Gastroesophageal sphincter (tissue), 4 donors: ENCODE measurements at regions not wholly inside any gene's neighbourhood (a gene's known extent, or its start where the extent isn't known, plus 50 kb on each side); places are given as distances from the start of the nearest gene placed in this dataset.
"Not testable (repeated sequence)": the region's sequence is repeated elsewhere in the genome, so short reads cannot be mapped to it uniquely, and the experiment has no call there.

Experiments
- ATAC-seq: fragments of 150-250 bp; one replicate; pipeline ENCODE4 v1.9.1; 2016; ENCODE audit warnings: mild to moderate bottlenecking, moderate library complexity
- H3K27ac ChIP-seq, 4 donors: fragments of 200-600 bp; sonication (generic) in 3 of 4; 1 replicate in 3 of 4; 2 replicates in 1 of 4; pipeline ENCODE4 v1.5.1; 2016 to 2019
- H3K27me3 ChIP-seq: fragments of 200-600 bp; sonication (generic); one replicate; pipeline ENCODE4 v1.5.1; 2019
- H3K36me3 ChIP-seq, 2 donors: fragments of 200-600 bp; sonication (generic); one replicate each; pipeline ENCODE4 v1.5.1; 2019; ENCODE audit warnings: control low read depth in 1 of 2
- H3K4me1 ChIP-seq, 3 donors: fragments of 200-600 bp; sonication (generic); 1 replicate in 2 of 3; 2 replicates in 1 of 3; pipeline ENCODE4 v1.5.1; 2016 to 2019; ENCODE audit warnings: control low read depth in 2 of 3
- H3K4me3 ChIP-seq, 2 donors: fragments of 200-600 bp; sonication (generic); one replicate each; pipeline ENCODE4 v1.5.1; 2019; ENCODE audit warnings: mild to moderate bottlenecking in 1 of 2, moderate library complexity in 1 of 2
- H3K9me3 ChIP-seq, 3 donors: fragments of 200-600 bp; sonication (generic); one replicate each; pipeline ENCODE4 v1.5.1; 2017 to 2019; ENCODE audit warnings: control low read depth in 2 of 3
- CTCF ChIP-seq, 4 experiments: fragments of 200-600 bp in 2 of 4; fragments of 450-650 bp in 2 of 4; sonication (generic) in 1 of 4; IDR thresholded peaks; one replicate each; pipeline ENCODE4 v1.5.1; 2017 to 2019; ENCODE audit warnings: antibody characterized with exemption in 4 of 4, mild to moderate bottlenecking in 2 of 4, moderate library complexity in 2 of 4
- EP300 ChIP-seq: sonication (generic); formaldehyde crosslinking; IDR thresholded peaks from one replicate; pipeline ENCODE4 v1.6.1; 2017; ENCODE audit warnings: antibody characterized with exemption, mild to moderate bottlenecking
- POLR2A ChIP-seq, 2 donors: fragments of 450-650 bp; IDR thresholded peaks; one replicate each; pipeline ENCODE4 v1.6.1; 2017; ENCODE audit warnings: antibody characterized with exemption in 2 of 2, mild to moderate bottlenecking in 2 of 2, moderate library complexity in 1 of 2
- POLR2AphosphoS5 ChIP-seq: sonication (generic); formaldehyde crosslinking; IDR thresholded peaks from one replicate; pipeline ENCODE4 v1.6.1; 2017; ENCODE audit warnings: antibody characterized with exemption
- WGBS, 2 donors: methylation state at CpG; one replicate each; pipeline ENCODE4 v1.1.5; 2018; ENCODE audit warnings: low coverage in 1 of 2; 5-methylcytosine and 5-hydroxymethylcytosine counted together

- no peak for ATAC-seq
- H3K36me3 ChIP-seq = no peaks in the 10 kb centered on the region
- H3K9me3 ChIP-seq = peaks cover 0 to 17% (median 0%) of the 10 kb centered on the region in 3 donors
- H3K4me3 ChIP-seq = no peak overlapping the region
- H3K27ac ChIP-seq = no peak overlapping the region
- TF ChIP-seq EP300 (no peak), POLR2AphosphoS5 (no peak), CTCF (IDR thresholded peaks at IDR 0.05) (no peak), POLR2A (IDR thresholded peaks at IDR 0.05) (no peak)
- H3K27me3 ChIP-seq = no peaks in the 10 kb centered on the region
- 66 to 94% methylated on average over 2 to 5 of the region's 5 CpGs for WGBS, 2 donors
- H3K4me1 ChIP-seq = no peaks in the 10 kb centered on the region
Measured at GRCh38 chr10:63822496-63822895, 301.3 kb downstream of the REEP3 start.

GRCh38 chr10:63825111-63825510 is 303.9 kb downstream of the REEP3 start:
- no peaks in the 10 kb centered on the region for H3K4me1 ChIP-seq
- no peak overlapping the region for H3K4me3 ChIP-seq
- no peaks in the 10 kb centered on the region for H3K36me3 ChIP-seq
- H3K27ac ChIP-seq = no peak overlapping the region
- H3K9me3 ChIP-seq = peaks cover 0 to 17% (median 0%) of the 10 kb centered on the region in 3 donors
- no peak for ATAC-seq
- TF ChIP-seq CTCF (IDR thresholded peaks at IDR 0.05) = no peak
- TF ChIP-seq EP300 = no peak
- TF ChIP-seq POLR2A (IDR thresholded peaks at IDR 0.05) = no peak
- TF ChIP-seq POLR2AphosphoS5 = no peak
- H3K27me3 ChIP-seq = no peaks in the 10 kb centered on the region

GRCh38 chr10:63825766-63826165 is 304.6 kb downstream of the REEP3 start:
- TF ChIP-seq CTCF (IDR thresholded peaks at IDR 0.05) (no peak), POLR2AphosphoS5 (no peak), POLR2A (IDR thresholded peaks at IDR 0.05) (no peak), EP300 (no peak)
- H3K27me3 ChIP-seq = no peaks in the 10 kb centered on the region
- H3K4me3 ChIP-seq = no peak overlapping the region
- H3K36me3 ChIP-seq = no peaks in the 10 kb centered on the region
- H3K27ac ChIP-seq = no peak overlapping the region
- H3K4me1 ChIP-seq = no peaks in the 10 kb centered on the region
- peaks cover 0 to 17% (median 0%) of the 10 kb centered on the region in 3 donors for H3K9me3 ChIP-seq
- 80 to 85% methylated on average over 5 of the region's 5 CpGs for whole genome bisulfite sequencing, 2 donors
- ATAC-seq = no peak

GRCh38 chr10:63827018-63827417 is 305.8 kb downstream of the REEP3 start:
- H3K4me3 ChIP-seq, ATAC-seq, H3K36me3 ChIP-seq, H3K27me3 ChIP-seq, H3K4me1 ChIP-seq, H3K27ac ChIP-seq: not testable (repeated sequence)
- peaks cover 0 to 17% (median 0%) of the 10 kb centered on the region in 3 donors for H3K9me3 ChIP-seq
- 40 to 56% methylated on average over 3 of the region's 3 CpGs for WGBS, 2 donors

- Histone ChIP-seq H3K4me3 (no peak overlapping the region), H3K9me3 (peaks cover 0 to under 1% (median 0%) of the 10 kb centered on the region in 3 donors), H3K4me1 (no peaks in the 10 kb centered on the region), H3K27me3 (no peaks in the 10 kb centered on the region), H3K36me3 (no peaks in the 10 kb centered on the region), H3K27ac (no peak overlapping the region)
- no peak for ATAC-seq
- whole genome bisulfite sequencing, 2 donors = 69 to 90% methylated on average over 2 of the region's 2 CpGs
- TF ChIP-seq POLR2A (IDR thresholded peaks at IDR 0.05) = no peak
Measured at GRCh38 chr10:63829020-63829419, 307.8 kb downstream of the REEP3 start.

- H3K36me3 ChIP-seq = no peaks in the 10 kb centered on the region
- ATAC-seq = no peak
- H3K9me3 ChIP-seq = no peaks in the 10 kb centered on the region
- H3K4me3 ChIP-seq = no peak overlapping the region
- no peaks in the 10 kb centered on the region for H3K4me1 ChIP-seq
- no peaks in the 10 kb centered on the region for H3K27me3 ChIP-seq
- TF ChIP-seq EP300 (no peak), POLR2A (IDR thresholded peaks at IDR 0.05) (no peak), CTCF (IDR thresholded peaks at IDR 0.05) (no peak), POLR2AphosphoS5 (no peak)
- no peak overlapping the region for H3K27ac ChIP-seq
- 25 to 38% methylated on average over 2 to 5 of the region's 5 CpGs for WGBS, 2 donors
Measured at GRCh38 chr10:63829573-63830149, 308.5 kb downstream of the REEP3 start.
